Glomerular visceral epithelial cell (primary cell): ENCODE measurements at regions not wholly inside any gene's neighbourhood (a gene's known extent, or its start where the extent isn't known, plus 50 kb on each side); places are given as distances from the start of the nearest gene placed in this dataset.
"Not testable (repeated sequence)": the region's sequence is repeated elsewhere in the genome, so short reads cannot be mapped to it uniquely, and the experiment has no call there.

Experiments
- DNase-seq: peaks from one replicate; pipeline ENCODE4 v3.0.0-alpha.2; 2016; ENCODE audit errors: extremely low spot score

GRCh38 chr10:44008270-44008916 lies 359.7 kb upstream of the ZNF32 start:
- peak; percentile 84 for DNase-seq

DNA sequence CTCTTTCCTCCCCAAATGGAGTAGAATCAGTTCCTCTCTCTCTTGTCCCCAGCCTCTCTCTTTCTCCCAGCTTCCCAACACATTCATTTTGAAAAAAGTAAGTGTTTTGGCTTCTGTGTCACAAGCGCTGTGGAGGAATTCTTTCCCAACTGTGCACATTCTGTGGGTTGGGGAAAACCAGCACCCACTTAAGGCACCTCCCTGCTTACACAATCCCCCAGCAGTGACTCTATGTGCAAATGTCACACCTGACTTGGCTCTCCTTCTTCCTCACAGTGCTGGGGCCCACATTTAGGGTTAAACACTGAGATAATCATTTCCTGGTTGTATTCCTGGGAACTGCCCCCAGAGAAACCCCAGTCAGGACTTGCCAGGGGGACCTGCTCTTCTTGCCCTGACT lies 358.1 kb upstream of the ZNF32 start:
- peak; percentile 47 for DNase-seq

- DNase-seq, result no peak
Measured at GRCh38 chr10:44005788-44006099, 357.1 kb upstream of the ZNF32 start.

GRCh38 chr10:44004913-44005787 lies 356.5 kb upstream of the ZNF32 start:
- no peak for DNase-seq

DNA sequence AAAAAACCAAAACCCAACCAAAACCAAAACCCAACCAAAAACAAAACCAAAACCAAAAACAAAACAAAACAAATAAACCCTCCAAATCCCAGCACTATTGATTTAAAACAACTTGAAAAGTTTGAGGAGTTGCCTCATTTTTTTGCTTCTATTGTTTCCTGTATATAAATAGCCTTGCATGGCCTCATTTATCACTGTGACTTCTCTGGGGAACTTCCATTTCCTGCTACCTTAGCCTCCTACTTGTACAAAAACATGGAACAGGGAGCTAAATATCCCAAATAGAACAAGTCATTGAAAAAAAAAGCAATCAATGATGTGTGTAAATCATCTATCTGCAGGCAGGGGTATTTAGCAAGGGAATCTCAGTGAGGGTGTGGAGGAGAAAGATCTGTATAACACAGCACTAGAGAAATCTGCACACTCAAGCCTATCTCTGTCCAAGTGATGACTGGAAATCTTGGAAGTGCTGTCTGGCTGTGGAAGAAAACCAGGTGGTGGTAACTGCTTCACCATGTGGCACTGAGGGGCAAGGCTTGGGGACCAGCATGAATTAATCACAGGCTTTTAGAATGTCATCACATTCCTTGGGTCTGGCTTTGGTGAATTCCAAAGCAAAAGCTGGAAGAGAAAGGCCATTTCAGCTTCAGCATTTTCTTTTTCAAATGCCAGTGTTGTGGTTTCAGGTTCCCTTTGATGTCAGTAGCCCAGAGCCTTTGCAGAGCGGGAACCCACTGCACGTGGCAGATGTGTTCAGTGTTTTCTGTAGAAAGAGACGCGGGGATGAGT lies 349.5 kb upstream of the ZNF32 start:
- peak; percentile 40 for DNase-seq

DNA sequence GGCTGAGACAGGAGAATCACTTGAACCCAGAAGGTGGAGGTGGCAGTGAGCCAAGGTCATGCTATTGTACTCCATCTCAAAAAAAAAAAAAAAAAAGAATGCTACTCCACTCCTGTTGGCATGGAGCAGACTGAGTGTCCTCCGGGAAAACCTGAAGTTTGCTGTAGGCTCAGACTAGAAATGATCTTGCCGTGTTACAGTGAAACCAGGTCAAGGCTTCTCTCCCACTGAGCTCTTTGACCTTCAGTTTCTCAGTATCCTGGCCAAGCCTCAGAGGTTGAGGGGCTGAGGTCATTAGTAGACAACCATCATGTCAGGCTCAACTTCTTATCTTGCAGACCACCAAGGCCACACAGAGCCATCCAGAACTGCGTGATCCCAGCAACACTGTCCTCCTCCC lies 348.6 kb upstream of the ZNF32 start:
- no peak for DNase-seq

GRCh38 chr10:43994539-43994938 lies 345.9 kb upstream of the ZNF32 start:
- DNase-seq, result no peak

- not testable (repeated sequence) for DNase-seq
Measured at GRCh38 chr10:43992816-43993215, 344.1 kb upstream of the ZNF32 start.

GRCh38 chr10:43986374-43986773 lies 337.7 kb upstream of the ZNF32 start:
- no peak for DNase-seq

DNA sequence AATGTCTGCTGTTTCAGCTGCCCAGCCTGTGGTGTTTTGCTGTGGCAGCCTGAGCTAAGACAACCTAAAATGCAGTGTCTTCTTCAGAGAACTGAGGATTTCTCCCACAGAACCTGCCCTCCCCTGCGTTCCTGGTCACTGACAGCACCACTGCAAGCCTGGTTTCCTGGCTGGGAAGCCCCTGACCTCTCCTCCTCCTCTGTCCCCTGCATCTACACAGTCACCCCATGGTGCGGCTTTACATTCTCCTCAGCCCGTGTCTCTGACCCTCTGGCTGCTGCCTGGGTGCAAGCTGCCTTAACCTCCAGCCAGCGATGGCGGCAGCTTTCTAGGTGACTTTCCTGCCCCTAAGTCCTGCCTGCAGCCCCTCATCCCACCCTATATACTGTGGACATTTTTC lies 337.3 kb upstream of the ZNF32 start:
- no peak for DNase-seq

DNA sequence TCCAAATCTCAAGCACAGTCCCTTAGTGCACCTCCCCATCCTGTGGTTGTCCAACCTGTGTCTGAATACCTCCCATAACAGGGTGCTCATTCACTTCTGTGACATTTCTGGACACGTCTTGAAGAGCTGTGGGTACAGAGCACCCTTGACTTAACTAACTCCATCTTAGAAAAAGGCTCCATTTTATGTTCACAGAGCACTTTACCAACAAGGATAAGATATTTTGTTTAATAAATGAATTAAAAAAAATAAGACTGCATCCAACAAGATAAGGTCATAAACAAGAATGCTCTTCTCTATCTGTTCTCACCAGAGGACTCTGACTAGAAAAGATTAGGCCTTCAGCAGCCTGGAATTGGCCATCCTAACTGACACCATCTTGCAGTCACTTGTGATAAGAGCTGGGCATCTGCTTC lies 335.2 kb upstream of the ZNF32 start:
- no peak for DNase-seq

GRCh38 chr10:43983405-43983804 lies 334.7 kb upstream of the ZNF32 start:
- no peak for DNase-seq

- DNase-seq, result no peak
Measured at GRCh38 chr10:43982250-43982649, 333.6 kb upstream of the ZNF32 start.

DNA sequence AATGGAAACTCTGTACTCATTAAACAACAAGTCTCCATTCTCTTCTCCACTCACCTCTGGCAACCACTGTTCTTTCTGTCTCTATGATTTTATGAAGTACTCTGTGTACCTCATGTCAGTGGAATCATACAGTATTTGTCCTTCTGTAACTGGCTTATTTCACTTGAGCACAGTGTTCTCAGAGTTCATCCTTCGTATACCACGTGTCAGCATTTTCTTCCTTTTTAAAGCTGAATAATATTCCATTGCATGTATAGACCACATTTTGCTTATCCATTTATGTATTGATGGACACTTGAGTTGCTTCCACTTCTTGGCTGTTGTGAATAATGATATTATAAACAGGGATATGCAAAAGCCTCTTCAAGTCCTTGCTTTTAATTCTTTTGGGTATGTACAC lies 333.0 kb upstream of the ZNF32 start:
- DNase-seq, result no peak

DNA sequence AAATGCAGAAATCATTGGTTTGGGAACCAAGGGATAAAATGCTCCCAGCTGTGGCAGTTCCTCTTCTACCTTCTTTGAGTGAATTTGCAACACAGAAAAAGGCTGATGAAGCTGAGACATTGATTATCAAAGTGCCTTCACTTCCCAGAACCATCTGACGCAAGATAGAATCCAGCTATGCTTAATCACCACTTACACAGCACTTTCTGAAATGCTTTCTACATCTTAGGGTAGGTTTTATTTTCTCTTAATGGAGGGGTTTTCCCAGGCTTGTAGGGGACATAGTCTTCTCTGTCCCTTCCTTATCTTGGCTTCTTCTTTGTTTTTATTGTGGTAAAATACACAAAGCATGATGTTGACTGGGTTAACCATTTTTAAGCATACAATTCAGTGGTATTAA lies 332.6 kb upstream of the ZNF32 start:
- peak; percentile 39 for DNase-seq

- no peak for DNase-seq
Measured at GRCh38 chr10:43980715-43981114, 332.0 kb upstream of the ZNF32 start.

DNA sequence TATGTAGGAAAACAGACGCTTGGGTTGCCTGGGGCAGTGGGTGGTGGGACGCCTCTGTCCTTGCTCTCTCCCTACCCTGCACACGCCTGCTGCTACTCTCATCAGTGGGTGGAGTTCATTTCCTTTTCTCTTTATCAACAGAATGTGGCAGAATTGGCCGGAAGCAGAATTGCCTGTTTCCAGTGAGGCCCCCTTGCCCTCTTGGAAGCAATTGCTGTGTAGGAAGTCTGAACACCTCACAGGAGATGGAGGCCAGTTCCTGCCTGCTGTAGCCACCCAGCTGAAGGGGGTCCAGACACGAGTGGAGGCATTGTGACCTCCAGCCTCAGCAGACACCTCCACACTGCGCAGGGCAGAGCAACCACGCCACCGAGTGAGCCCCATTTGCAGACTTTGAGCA lies 331.6 kb upstream of the ZNF32 start:
- no peak for DNase-seq

DNA sequence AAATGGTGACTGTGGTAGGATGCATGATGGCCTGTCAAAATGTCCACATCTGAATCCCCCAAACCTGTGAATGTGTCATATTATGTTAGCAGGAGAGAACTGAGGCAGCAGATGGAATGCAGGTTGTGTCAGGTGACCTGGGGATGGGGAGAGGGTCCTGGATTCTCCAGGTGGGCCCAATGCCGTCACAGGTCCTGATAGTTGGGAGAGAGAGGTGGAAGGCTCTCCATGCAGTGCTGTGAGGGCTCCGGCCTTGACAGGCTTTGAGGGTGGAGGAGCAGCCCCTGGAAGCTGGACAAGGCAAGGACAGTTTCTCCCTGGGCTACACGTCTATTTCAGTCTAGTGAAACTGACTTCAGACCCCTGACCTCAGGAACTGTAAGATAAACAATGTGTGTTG lies 330.9 kb upstream of the ZNF32 start:
- no peak for DNase-seq

- no peak for DNase-seq
Measured at GRCh38 chr10:43978936-43979335, 330.3 kb upstream of the ZNF32 start.

DNA sequence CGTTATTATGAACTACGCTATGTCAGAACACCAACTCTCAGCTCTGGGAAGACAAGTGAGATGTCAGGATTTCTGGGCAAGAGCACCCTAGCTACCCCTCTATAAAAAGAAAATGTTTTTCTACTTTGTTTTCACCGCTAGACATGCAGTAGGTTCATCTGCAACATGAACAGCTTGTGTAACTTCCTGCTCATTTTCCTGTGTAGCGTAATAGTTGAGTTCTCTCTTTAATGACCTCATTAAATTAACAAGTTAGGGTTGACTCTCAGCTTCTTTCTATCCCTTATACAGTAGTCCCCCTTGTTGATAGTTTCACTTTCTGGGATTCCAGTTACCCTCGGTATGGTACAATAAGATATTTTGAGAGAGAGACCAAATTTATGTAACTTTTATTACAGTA lies 329.4 kb upstream of the ZNF32 start:
- no peak for DNase-seq

DNA sequence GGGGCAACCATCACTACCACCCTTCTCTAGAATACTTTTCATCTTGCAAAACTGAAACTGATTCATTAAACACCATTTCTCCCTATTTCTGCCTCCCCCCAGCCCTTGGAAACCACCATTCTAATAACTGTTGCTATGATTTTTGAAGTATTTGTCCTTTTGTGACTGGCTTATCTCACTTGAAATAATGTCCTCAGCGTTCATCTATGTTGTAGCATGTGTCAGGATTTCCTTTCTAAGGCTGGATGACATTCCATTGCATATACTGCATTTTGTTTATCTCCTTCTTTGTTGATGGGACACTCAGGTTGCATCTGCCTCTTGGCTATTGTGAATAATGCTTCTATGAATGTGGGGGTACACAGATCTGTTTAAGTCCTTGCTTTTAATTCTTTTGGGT lies 327.6 kb upstream of the ZNF32 start:
- no peak for DNase-seq

- no peak for DNase-seq
Measured at GRCh38 chr10:43973801-43974200, 325.1 kb upstream of the ZNF32 start.
